HG02840 (cell line): ENCODE measurements at regions not wholly inside any gene's neighbourhood (a gene's known extent, or its start where the extent isn't known, plus 50 kb on each side); places are given as distances from the start of the nearest gene placed in this dataset.
"Not testable (repeated sequence)": the region's sequence is repeated elsewhere in the genome, so short reads cannot be mapped to it uniquely, and the experiment has no call there.

Source experiments
- ATAC-seq: cut with Tn5 transposase; IDR thresholded peaks from one replicate; pipeline ENCODE4 v1.9.1; 2021; ENCODE audit warnings: mild to moderate bottlenecking, moderate library complexity, moderate number of reproducible peaks; ENCODE audit not compliant: unreplicated experiment, low FRiP score

- no peak for ATAC-seq
Measured at GRCh38 chr2:146598791-146599190, 1246.0 kb upstream of the ACVR2A start.

GRCh38 chr2:146597291-146597690 lies 1247.5 kb upstream of the ACVR2A start:
- ATAC-seq = no peak

DNA sequence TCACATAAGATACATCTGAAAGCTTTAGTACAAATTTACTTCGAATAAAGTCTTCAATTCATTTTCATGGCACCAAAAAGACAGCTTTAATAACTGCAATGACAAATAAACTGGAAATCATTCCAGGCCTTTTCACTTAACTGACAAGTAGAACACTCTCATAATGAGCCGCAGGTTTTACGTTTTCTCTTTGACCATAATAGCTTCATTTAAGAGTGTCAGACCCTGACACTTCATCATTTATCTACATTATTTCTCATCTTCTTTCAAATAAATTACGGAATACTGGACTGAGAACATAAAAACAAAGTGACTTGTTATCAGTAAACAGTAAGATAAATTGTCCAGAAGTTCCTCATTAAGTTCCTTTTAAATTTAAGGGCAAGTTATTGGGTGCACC lies 1252.9 kb upstream of the ACVR2A start:
- ATAC-seq = no peak

- ATAC-seq = no peak
Measured at GRCh38 chr2:146587291-146587713, 1257.5 kb upstream of the ACVR2A start.

GRCh38 chr2:146584316-146584715 lies 1260.5 kb upstream of the ACVR2A start:
- ATAC-seq = no peak

DNA sequence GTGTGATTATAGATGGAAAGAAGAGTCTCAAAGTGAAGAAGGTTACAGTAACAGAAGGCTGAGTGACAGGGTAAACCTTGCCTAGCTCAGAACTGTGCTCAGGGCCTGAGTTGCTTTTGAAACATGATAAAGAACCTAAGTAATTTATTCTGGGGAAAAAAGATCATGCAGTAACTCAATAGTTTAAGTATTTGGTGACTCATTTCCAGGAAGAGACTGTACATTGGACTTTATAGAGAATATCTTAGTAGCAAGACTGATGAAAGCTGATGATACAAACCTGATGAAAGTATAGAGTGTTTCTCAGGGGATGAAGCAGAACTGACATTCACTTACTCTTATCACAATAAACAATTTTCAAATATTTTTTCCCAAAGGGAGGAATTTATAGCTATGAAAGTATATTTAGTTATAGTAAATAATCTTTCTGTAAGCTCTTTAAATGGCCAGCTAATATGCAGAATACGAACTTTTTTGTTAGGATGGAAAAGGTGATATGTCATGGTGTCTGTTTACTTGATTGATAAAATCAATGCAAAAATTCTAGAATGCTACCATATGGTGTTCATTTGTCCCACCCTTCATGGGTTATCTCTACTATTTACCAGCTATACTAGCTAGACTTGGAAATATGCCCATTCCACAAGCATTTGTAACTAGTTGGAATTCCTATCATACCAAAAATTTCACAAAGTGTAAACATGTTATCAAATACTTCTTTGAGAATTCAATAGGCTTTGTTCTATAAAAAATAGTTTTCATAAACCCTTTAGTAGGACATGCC lies 1265.5 kb upstream of the ACVR2A start:
- no peak for ATAC-seq

DNA sequence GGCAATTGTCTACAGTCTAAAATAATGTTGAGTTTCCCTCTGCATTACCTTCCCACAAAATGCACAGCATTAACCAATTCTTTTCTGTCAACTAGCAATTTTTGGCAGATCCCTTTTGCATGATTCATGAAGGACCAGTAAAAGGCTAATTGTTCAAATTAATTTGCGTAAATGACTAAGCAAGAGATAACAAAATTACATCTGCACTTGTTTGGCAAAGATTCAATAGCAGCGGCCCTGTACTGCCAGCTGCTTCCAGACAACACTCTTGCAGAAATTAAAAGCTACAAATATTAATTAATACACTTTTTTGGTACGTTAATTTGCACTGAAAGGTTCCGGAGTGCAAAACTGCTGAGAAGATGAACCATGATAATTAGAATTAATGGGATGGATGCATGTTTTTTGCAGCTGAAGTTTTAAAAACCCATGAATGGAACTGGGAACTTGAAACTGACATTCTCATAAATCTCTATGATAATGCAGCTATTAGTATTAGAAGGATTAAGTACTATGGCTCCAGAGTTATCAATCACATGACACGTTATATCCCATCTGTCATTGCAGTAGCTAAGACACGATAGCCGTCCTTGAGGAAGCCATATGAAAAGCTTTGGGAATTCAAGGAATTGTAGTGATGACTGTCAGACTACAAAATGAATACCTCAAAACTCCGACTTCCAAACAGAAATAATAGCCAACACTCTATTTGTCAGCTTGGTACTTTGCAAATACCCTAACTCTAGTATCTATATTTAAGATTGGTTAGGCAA lies 1268.3 kb upstream of the ACVR2A start:
- no peak for ATAC-seq

- ATAC-seq = no peak
Measured at GRCh38 chr2:146572598-146572997, 1272.2 kb upstream of the ACVR2A start.

DNA sequence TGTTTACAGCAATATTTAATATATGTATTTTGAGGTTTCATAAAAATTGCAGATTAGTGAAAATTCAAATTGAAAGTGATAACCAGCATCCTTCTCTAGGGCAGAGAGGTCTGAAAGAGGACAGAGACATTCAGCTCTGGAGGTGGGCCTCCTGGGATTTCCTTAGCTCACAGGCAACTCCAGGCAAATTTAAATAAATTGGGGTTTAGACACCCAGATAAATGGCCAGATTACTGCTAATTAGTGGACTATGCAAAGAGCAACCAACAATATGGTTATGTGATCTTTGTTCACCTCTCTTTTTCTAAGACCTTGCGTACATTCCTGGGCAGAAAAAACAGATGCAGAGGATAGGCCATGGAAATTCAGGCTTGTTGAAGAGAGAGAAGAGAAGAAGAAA lies 1282.8 kb upstream of the ACVR2A start:
- ATAC-seq = no peak

DNA sequence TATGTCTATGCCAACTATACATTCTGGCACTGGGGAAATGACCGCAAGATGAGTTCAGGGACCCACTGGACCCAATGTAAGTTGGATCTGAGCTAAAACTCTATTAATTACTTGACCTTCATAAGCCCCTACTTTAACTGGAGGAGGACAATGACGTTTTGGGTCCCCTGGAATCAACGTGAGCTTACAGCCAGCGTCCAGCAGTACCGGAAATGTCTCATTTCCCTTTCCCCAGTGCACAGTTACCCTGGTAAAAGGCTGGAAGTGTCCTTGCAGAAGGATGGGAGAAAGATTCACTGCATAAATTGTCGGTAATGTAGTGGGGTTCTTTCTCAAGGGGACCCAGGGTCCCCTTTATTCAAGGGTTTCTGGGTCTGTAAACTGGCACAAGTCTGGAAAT lies 1297.6 kb upstream of the ACVR2A start:
- no peak for ATAC-seq

GRCh38 chr2:146544701-146545100 lies 1300.1 kb upstream of the ACVR2A start:
- ATAC-seq = no peak

DNA sequence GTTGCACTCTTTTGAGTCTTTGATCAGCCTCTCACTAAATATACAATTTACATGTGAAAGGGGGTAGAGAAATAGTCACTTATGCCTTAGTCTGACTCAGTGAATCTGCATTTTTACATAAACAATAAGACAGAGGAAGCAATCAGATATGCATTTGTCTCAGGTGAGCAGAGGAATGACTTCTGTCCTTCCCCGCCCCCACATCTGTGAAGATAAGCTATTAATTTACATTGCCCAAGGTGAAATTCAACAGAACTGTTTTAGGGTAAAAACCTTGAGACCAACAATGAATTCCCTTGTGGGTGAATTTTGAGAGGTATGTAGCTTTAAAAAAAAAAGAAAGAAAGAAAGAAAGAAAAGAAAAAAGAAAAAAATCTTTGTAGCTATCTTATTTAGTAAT lies 1302.9 kb upstream of the ACVR2A start:
- no peak for ATAC-seq

DNA sequence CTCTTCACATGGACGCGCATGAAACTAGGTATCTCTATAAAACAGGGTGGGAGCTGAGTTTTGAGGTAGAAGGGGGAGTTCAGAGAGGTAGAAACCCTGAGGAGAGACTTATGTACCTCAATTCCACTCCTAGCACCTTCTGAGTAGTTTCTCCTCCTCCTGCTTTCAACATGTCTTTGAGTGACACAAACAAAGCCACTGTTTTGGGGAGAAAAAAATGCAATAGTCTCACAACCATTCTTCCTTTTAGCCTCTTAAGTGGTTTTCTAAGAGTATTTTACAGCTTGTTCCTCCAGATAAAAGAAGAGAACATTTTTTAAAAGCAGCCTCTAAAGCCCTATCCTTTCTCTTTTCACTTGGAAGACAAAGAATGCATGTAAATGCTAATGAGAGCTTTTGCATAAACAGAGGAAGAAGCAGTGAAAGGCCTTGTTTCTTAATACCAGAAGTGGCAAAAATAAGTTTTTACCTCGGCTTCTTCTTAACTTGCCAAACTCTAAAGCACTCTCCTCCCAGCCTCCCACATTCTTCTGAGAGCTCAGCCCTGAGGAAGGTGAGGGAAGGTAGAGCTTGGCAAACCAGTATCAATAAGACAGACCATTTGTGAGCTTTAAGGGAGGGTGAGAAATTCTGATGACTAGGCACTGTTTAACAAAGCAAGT lies 1304.4 kb upstream of the ACVR2A start:
- no peak for ATAC-seq

- not testable (repeated sequence) for ATAC-seq
Measured at GRCh38 chr2:146539739-146540138, 1305.1 kb upstream of the ACVR2A start.

- no peak for ATAC-seq
Measured at GRCh38 chr2:146537477-146537876, 1307.4 kb upstream of the ACVR2A start.

- ATAC-seq = no peak
Measured at GRCh38 chr2:146532509-146533147, 1312.2 kb upstream of the ACVR2A start.

- ATAC-seq = no peak
Measured at GRCh38 chr2:146532009-146532408, 1312.8 kb upstream of the ACVR2A start.

DNA sequence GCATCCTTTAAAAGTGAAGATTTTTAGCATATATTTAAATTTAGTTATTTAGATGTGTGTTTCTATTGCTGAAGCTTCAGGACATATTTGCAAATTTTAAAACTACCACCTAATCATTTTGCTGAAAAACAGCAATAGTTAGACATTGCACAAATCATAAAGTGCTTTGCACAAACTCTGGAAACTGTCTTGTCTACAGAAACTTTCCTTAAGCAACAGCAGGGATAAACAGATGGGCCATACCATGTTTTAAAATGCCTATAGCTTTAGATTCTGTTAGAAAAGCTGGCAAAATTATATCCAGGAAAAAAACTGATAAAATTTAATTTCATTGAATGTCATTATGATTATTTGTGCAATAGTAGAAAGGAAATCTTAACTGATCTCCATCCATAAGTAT lies 1313.9 kb upstream of the ACVR2A start:
- no peak for ATAC-seq

DNA sequence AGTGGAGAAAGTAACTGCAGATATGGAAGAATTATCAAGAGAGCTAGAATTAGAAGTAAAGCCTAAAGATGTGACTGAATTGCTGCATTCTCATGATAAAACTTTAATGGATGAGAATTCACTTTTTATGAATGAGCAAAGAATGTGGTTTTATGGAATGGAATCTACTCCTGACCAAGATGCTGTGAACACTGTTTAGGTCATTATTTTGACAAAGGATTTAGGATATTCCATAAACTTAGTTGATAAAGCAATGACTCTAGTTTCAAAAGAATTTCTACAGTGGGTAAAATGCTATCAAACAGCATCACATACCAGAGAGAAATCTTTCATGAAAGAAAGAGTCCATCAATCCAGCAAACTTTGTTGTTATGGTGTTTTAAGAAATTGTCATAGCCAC lies 1317.7 kb upstream of the ACVR2A start:
- ATAC-seq = no peak

DNA sequence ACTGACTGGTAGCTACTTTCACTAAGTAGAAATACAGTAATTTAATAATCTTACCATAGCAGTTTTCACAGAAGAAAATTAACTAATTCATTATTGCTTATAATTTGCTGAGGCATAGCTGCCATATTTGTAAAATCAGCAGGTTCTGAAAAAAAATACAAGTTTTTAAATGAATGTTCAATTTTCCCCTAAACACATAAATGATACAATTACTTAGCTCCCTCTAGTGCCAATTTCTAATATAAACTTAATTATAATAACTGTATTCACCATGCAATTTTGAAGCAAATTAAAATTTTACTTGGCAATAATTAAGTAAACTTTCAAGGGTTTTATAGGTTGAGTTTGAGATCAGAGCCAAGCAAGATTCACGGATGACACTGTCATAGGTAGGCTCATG lies 1321.6 kb upstream of the ACVR2A start:
- ATAC-seq = no peak

DNA sequence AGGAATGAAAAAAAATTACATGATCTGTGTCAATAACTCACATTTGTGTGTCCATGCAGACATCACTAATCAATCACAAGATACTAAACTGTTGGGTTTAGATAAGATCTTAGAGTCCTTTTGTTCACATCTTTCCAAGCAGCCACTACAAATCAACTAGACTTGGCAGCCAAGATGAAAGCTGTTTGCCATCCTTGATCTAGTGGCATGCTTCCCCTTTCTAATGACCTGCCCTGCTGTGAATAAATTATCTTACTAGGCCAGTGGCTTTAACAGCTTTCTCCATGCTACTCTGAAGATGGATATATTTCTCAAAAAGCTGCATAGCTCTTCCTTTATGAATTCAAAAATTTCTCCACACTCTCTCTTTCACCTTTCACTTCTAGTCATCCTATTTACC lies 1338.0 kb upstream of the ACVR2A start:
- no peak for ATAC-seq
